Ectodermal cell (in vitro differentiated cells): ENCODE measurements at regions not wholly inside any gene's neighbourhood (a gene's known extent, or its start where the extent isn't known, plus 50 kb on each side); places are given as distances from the start of the nearest gene placed in this dataset.

Experiments used
- H3K27ac ChIP-seq: 2 replicates; pipeline ENCODE4 v1.7.0; 2013; ENCODE audit warnings: mild to moderate bottlenecking, low read depth, low read length; ENCODE audit not compliant: insufficient read depth, poor library complexity, severe bottlenecking
- H3K27me3 ChIP-seq: 2 replicates; pipeline ENCODE4 v1.7.0; 2013; ENCODE audit warnings: mild to moderate bottlenecking, low read length; ENCODE audit not compliant: insufficient read depth, control insufficient read depth, poor library complexity, severe bottlenecking
- H3K36me3 ChIP-seq: one replicate; pipeline ENCODE4 v1.7.0; 2013; ENCODE audit warnings: low read length; ENCODE audit not compliant: control insufficient read depth, insufficient read depth
- H3K4me1 ChIP-seq: one replicate; pipeline ENCODE4 v1.7.0; 2013; ENCODE audit warnings: low read length; ENCODE audit not compliant: control insufficient read depth, insufficient read depth
- H3K4me3 ChIP-seq: 2 replicates; pipeline ENCODE4 v1.7.0; 2013; ENCODE audit warnings: low read depth, low read length, control low read depth; ENCODE audit not compliant: insufficient read depth
- H3K9me3 ChIP-seq: 2 replicates; pipeline ENCODE4 v1.7.0; 2013; ENCODE audit warnings: mild to moderate bottlenecking, low read length, moderate library complexity; ENCODE audit not compliant: control insufficient read depth
- WGBS, 2 experiments: methylation state at CpG; one replicate each; pipeline ENCODE4 v1.1.7; 2013; ENCODE audit warnings: missing lambda C conversion rate in 2 of 2; 5-methylcytosine and 5-hydroxymethylcytosine counted together

DNA sequence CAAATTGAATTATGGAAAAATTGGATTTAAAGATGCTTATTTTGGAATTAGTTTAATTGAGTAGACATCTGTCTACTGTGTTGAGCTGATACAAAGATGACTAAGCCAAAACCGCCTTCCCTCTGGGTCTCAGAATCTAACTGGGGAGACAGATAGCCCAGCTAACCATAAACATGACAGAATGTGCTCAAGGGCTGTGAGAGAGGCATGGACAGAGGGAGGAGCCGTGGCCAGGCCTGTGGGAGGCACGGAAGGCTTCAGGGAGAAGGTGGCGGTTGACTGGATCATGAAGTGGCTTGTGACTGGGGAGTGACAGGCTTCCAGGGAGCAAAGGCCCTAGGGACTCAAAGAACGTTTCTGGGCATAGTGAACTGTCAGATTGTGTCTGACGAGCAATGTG, 74.6 kb downstream of the DACT1 start:
- H3K27ac ChIP-seq = no peak overlapping the region
- H3K4me1 ChIP-seq = peaks cover 11% of the 10 kb centered on the region
- WGBS, 2 experiments = 90 to 92% methylated on average over 6 of the region's 6 CpGs
- no peaks in the 10 kb centered on the region for H3K27me3 ChIP-seq
- H3K9me3 ChIP-seq = no peaks in the 10 kb centered on the region
- no peak overlapping the region for H3K4me3 ChIP-seq
- no peaks in the 10 kb centered on the region for H3K36me3 ChIP-seq

DNA sequence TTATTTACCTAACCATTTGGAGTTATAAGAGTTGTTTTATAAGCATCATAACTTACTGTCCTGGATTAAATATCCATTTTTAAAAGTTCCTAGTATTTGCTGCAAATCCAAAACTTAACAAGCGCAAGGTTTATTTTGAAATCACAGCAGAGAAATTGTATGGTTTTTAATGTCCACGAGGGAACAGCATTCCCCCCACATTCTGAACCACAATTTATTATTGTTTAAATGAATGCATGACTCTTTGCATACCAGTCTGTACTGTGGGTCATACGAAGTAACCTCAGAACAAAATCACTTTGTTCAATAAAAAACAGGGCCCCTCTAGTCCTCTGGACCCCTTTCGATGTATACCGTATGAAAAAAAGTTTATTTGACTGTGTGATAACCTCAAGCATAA, 75.9 kb downstream of the DACT1 start:
- whole genome bisulfite sequencing, 2 experiments = 89 to 96% methylated on average over 5 of the region's 5 CpGs
- Histone ChIP-seq H3K27ac (no peak overlapping the region), H3K4me1 (peaks cover 13% of the 10 kb centered on the region), H3K27me3 (no peaks in the 10 kb centered on the region), H3K36me3 (no peaks in the 10 kb centered on the region), H3K4me3 (no peak overlapping the region), H3K9me3 (no peaks in the 10 kb centered on the region)

DNA sequence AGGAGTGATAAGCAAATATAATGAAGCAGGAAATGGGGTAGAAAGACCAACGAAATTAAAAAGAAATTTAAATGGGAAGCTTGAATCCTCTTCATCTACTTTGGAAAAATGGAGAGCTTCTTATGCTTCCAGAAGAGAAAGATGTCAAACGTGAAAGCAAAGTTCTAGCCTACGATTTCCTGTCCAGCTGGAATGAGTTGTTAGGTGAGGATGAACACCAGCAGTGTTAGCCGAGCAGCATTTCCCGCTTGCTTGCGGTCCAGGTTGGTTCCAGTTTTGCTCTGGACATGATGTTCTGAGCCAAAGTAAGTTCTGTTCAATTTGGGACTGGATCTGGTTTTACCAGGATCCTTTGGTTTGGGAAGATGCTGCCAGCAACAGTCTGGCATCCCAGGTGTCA, 78.9 kb downstream of the DACT1 start:
- Histone ChIP-seq H3K27ac (no peak overlapping the region), H3K4me3 (no peak overlapping the region)

DNA sequence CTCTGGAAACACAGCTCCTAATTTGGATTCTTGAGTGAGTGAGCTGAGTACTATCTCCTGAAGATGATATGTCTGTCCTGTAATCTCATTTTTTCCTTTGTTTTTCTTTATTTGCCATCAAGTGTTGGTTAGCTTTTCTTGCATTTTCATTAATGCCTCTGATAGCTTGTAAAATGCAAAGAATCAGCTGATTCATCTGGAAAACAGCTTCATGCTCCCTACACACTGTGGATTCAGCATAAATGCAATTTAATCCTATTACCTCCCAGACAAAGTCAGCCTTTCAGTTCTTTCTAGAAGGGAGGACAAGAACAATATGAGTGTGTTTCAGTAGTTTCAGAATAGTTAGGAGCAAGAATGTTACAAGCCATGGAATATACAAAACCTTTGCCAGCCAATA, 79.4 kb downstream of the DACT1 start:
- Histone ChIP-seq H3K27me3 (no peaks in the 10 kb centered on the region), H3K4me3 (no peak overlapping the region), H3K9me3 (no peaks in the 10 kb centered on the region), H3K4me1 (peaks cover 3% of the 10 kb centered on the region), H3K27ac (no peak overlapping the region), H3K36me3 (no peaks in the 10 kb centered on the region)

More for the DNA sequence above, 78.9 kb downstream of the DACT1 start:
- Histone ChIP-seq H3K9me3 (no peaks in the 10 kb centered on the region), H3K36me3 (no peaks in the 10 kb centered on the region), H3K4me1 (peaks cover 3% of the 10 kb centered on the region), H3K27me3 (no peaks in the 10 kb centered on the region)
- 91 to 95% methylated on average over 6 of the region's 6 CpGs for WGBS, 2 experiments

DNA sequence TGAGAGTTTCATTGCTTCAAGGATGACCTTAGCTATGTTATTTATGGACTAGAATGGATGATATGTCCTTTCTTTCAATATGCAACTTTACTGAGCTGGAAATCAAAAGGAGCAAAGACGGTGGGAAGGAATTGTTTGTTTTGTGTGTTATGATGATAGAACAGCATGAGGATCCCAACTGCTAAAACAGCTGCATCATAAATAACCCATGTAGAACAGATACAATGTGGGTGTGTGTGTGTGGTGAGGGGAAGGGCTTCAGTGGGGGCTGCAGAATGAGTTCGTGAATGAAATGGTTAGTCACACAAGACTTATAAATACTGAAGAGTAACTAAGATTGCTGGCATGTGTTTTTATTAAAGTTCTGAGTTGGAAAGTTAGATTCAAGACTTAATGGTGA, 80.1 kb downstream of the DACT1 start:
- Histone ChIP-seq H3K4me3 (no peak overlapping the region), H3K9me3 (no peaks in the 10 kb centered on the region), H3K4me1 (peaks cover 3% of the 10 kb centered on the region), H3K36me3 (no peaks in the 10 kb centered on the region), H3K27ac (no peak overlapping the region), H3K27me3 (no peaks in the 10 kb centered on the region)
- 90% methylated on average over 2 of the region's 2 CpGs for WGBS, 2 experiments

DNA sequence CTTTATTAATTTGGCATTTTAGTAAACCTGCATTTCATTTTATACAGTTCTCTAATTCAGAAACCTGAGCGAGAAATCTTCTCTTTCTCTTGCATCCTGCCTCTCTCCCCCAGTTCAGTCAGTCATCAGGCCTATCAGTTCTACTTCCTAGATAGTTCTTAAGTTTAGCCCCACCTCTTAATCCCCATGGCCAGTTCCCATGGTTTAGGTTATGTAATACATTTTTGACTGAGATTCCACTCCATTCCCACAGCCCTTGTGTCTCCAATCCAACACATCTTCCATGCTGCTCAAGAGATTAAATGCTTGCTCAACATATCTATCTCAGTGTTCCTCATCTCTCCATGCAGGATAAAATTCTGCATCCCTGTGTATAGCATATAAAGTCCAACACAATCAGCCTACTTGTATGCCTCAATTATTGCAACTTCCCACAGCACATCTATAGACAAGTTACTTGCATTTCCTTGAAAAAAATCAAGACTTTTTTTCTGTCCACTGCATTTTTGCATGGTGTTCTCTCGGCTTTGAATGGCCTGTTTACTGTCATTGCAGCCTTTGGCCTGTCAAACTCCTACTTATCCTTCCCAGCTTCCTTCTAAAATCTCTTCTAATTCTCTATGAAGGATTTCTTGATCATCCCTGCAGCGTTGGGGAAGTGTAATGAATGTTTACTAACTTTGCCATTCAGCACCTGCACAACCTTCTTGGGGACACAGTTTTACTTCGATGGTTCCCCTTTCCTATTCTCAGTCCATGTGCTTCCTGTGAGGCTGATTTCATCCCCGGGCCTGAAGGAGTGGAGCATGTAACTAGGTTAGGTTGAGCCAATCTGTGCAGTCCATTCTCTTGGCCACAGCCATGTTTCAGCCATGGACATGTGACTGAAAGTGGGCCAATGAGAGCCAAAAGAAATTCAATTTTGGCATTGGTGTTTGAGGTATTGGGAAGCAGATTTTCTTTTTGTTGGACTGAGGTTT, 80.8 kb downstream of the DACT1 start:
- Histone ChIP-seq H3K27me3 (no peaks in the 10 kb centered on the region), H3K9me3 (no peaks in the 10 kb centered on the region), H3K4me1 (peaks cover 3% of the 10 kb centered on the region), H3K4me3 (no peak overlapping the region), H3K36me3 (no peaks in the 10 kb centered on the region), H3K27ac (no peak overlapping the region)
- WGBS, 2 experiments = 84 to 89% methylated on average over 5 of the region's 5 CpGs

DNA sequence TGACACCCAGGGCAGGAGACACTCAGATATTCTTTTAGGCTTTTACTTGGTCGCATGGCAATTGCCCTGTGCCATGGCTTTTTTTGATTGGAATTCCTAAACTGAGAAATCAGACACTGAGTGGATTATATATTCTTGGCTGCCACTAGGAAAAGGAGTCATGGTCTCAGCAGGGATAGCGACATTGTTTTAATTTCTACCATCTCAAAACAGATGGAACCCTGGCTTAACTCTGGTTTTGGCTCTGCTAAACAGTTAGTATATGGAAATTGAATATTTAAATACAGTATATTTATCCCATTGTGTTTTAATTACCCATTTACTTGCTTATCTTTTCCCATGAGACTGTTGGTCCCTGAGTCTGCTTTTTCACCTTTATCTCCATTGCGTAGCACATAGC, 84.0 kb downstream of the DACT1 start:
- H3K27me3 ChIP-seq = no peaks in the 10 kb centered on the region
- H3K4me3 ChIP-seq = no peak overlapping the region
- H3K27ac ChIP-seq = no peak overlapping the region
- no peaks in the 10 kb centered on the region for H3K36me3 ChIP-seq
- no peaks in the 10 kb centered on the region for H3K9me3 ChIP-seq
- 97 to 100% methylated on average over 2 to 3 of the region's 3 CpGs for WGBS, 2 experiments
- H3K4me1 ChIP-seq = peaks cover 3% of the 10 kb centered on the region

DNA sequence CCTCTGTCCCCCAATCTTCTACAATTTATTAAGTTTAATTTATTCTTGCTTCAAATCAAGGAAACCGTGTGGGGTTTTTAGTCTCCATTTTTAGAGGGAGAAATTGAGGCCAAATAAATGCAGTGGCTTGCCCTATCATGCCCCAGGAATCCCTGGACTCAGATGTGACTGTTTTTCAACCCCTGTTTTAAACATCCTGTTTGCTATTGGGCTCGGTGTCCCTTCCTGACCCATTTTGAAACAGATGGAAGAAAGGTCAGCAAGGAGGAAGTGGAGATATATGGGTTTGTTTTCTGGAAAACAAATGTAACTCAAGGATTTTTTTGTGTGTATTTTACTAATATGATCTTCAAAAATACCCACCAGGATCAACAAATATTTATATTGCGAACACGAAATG, 84.7 kb downstream of the DACT1 start:
- WGBS, 2 experiments = 91% methylated on average over 2 of the region's 4 CpGs
- Histone ChIP-seq H3K4me3 (no peak overlapping the region), H3K9me3 (no peaks in the 10 kb centered on the region), H3K36me3 (no peaks in the 10 kb centered on the region), H3K4me1 (peaks cover 2% of the 10 kb centered on the region), H3K27ac (no peak overlapping the region), H3K27me3 (no peaks in the 10 kb centered on the region)

DNA sequence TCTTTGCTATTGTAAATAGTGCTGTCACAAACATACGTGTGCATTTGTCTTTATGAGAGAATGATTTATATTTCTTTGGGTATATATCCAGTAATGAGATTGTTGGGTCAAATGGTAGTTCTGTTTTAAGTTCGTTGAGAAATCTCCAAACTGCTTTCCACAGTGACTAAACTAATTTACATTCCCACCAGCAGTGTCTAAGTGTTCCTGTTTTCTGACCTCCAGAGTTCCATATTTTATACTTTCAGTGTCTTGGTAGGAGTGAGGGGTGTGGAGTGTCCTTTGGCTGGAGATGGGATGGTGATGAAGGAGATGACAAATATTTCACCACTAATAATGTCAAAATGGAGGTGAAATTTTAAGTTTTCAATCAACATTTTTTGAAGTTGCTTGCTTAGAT, 86.4 kb downstream of the DACT1 start:
- H3K4me3 ChIP-seq = no peak overlapping the region
- H3K36me3 ChIP-seq = no peaks in the 10 kb centered on the region
- no peaks in the 10 kb centered on the region for H3K9me3 ChIP-seq
- H3K27ac ChIP-seq = no peak overlapping the region
- WGBS, 2 experiments = 92% methylated on average over 1 to 2 of the region's 2 CpGs
- no peaks in the 10 kb centered on the region for H3K27me3 ChIP-seq
- H3K4me1 ChIP-seq = no peaks in the 10 kb centered on the region

DNA sequence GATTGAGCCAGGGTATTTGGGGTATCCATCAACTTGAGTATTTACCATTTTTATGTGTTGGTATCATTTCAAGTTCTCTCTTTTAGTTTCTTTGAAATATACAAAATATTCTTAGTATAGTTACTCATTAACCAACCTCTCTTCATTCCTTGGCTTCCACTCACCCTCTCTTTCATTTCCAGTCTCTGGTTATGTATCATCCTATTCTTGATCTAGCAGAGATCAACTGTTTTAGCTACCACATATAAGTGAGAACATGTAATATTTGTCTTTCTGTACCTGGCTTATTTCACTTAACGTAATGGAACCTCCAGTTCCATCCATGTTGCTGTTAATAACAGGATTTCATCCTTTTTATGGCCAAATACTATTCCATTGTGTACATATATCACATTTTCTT, 86.9 kb downstream of the DACT1 start:
- H3K9me3 ChIP-seq = no peaks in the 10 kb centered on the region

More for the DNA sequence above, 86.9 kb downstream of the DACT1 start:
- 86 to 91% methylated on average over 1 of the region's 1 CpG for WGBS, 2 experiments
- Histone ChIP-seq H3K36me3 (no peaks in the 10 kb centered on the region), H3K27me3 (no peaks in the 10 kb centered on the region), H3K4me1 (no peaks in the 10 kb centered on the region), H3K27ac (no peak overlapping the region), H3K4me3 (no peak overlapping the region)
